Stimulated activated CD8-positive, alpha-beta memory T cell treated with anti-CD3 and anti-CD28 coated beads, Interleukin-15, amount 100 ng/mL, for 4 hours (primary cell): ENCODE measurements at regions not wholly inside any gene's neighbourhood (a gene's known extent, or its start where the extent isn't known, plus 50 kb on each side); places are given as distances from the start of the nearest gene placed in this dataset.
"Not testable (repeated sequence)": the region's sequence is repeated elsewhere in the genome, so short reads cannot be mapped to it uniquely, and the experiment has no call there.

Source experiments
- DNase-seq, 2 donors: peaks; one replicate each; pipeline ENCODE4 v3.0.0-alpha.2; 2020; ENCODE audit warnings: low read depth in 2 of 2

GRCh38 chr2:37569986-37570679 lies 101.3 kb downstream of the CDC42EP3 start:
- no peak for DNase-seq

GRCh38 chr2:37570773-37571586 lies 100.5 kb downstream of the CDC42EP3 start:
- DNase-seq, result no peak

GRCh38 chr2:37571587-37572136 lies 99.8 kb downstream of the CDC42EP3 start:
- DNase-seq, result no peak

GRCh38 chr2:37573451-37574388 lies 97.7 kb downstream of the CDC42EP3 start:
- no peak for DNase-seq

- no peak for DNase-seq
Measured at GRCh38 chr2:37575780-37576179, 95.7 kb downstream of the CDC42EP3 start.

- not testable (repeated sequence) for DNase-seq
Measured at GRCh38 chr2:37576194-37576593, 95.2 kb downstream of the CDC42EP3 start.

DNA sequence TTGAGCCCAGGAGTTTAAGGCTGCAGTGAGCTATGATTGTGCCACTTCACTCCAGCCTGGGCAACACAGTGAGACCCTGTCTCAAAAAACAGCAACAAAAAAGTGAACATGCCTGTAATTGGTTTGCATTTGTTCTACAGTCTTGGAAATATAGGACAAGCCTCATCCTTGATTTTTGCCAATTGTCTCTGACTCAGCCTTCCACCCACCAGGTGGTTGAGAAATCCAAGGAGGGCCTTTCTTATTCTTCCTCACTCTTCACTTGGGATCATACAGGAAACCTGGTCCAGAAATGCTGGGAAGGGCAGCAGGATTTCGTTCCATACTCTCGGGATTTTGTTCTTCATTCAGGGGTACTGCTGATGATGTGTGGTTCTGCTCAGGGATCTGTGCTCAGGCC lies 94.6 kb downstream of the CDC42EP3 start:
- DNase-seq, result no peak

GRCh38 chr2:37579192-37579713 lies 92.2 kb downstream of the CDC42EP3 start:
- no peak for DNase-seq

- DNase-seq, result not testable (repeated sequence)
Measured at GRCh38 chr2:37579949-37580348, 91.5 kb downstream of the CDC42EP3 start.

DNA sequence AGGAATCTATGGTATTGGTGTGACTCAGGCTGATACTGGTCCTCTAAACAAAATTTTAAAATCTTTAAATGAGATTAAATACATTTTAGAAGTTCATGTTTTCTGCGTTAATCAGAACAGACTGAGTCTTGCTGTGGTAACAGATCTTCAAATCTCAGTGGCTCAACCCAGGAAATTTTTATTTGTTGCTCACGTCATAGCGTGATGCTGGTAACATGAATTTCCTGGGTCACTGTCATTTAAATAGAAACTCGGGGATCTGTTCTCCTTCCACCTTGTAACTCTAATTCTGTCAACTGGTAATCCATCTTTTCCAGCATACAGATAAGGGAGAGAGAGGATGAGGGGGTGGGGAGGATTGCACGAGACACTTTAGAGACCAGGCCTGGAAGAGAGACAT lies 90.0 kb downstream of the CDC42EP3 start:
- DNase-seq, result no peak

GRCh38 chr2:37582481-37583220 lies 88.8 kb downstream of the CDC42EP3 start:
- DNase-seq, result no peak

GRCh38 chr2:37583402-37583801 lies 88.0 kb downstream of the CDC42EP3 start:
- DNase-seq, result no peak

GRCh38 chr2:37583867-37584266 lies 87.6 kb downstream of the CDC42EP3 start:
- DNase-seq, result no peak

DNA sequence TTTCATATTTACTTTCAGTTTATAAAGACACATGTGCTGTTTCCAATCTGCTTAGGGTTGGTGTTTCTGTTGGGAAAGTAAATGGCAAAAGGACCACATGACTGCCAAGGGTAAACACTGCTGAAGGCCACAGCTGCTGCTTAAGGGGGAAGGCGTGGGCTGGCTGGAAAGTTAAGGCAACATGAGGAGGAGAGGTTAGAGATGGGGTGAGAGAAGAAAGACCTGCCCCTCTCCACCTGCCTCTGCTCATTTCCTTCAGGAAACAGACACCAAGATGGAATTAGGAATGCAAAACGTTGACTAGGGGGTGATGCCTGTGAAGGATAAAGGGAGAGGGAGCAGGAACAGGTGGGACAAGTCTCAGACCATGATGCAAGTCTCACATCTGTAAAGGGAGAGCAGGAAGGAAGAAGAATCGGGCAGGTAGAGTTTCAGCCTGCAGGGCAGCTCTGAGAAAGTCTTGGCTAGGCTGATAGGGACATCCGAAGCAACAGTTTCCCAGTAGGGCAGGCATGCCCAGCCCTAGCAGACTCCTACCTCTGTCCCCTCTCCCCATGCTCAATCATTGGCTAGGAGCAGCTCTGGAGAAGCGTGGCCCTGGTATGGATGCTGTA lies 86.0 kb downstream of the CDC42EP3 start:
- DNase-seq, result peak; percentile 29 to 32

DNA sequence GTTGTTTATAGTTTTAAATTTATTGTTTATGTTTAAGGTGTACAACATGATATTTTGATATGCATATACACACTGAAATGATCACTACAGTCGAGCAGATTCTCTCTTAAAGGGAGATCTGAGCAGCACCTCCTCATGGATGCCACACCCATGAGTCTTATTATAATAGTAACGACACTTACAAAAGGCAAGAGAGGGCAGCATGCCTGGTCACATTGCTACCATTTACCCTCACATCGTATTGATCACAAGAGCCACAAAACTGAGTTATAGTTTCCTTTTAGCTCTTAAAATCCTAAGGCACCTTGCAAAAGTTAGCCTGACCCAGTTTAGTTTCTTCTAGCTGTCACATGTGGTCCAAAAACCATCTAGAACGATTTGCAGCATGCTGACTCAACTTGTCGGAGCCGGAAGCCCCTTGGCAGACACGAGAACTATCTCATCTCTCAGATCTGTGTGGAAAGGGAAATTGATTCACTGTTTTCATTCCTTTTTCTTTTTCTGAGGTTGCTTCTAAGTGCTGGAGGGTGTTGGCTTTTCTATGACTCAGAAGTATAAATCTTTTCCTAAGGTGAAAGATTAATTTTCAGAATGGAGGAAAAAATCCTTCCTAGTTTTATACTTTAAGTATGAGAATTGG lies 85.3 kb downstream of the CDC42EP3 start:
- DNase-seq, result peak; percentile 41 to 70

DNA sequence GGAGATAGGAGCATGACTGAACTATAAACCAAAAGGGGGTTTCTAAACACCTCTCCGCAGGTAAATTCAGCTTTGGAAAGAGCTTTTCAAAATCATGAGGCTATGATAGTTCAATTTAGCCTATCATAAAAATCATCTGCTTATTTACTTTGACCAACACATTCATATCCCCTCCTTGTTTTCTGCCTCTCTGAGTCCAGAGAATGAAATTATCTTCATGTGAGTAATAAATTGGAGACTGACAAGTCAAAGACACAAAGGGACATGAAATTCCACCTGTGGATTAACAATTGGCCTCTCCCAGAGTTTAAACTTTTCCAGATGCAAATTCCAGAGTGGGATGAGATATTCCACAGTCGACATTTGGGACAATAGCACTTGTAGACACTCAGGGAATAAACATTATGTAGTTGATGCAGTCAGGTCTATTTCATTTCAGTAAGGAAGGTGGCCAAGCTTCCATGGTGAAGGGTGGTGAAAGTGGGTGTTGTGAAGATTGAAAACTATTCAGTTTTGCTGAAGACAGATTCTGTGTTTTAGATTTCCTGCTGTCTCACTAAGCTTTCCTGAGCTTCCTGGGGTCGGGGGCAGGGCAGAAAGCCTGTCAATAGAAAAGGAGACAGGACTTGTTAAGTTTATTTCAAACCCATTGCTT lies 84.7 kb downstream of the CDC42EP3 start:
- DNase-seq, result no peak

GRCh38 chr2:37587817-37588216 lies 83.6 kb downstream of the CDC42EP3 start:
- DNase-seq, result no peak

- DNase-seq, result no peak
Measured at GRCh38 chr2:37588316-37588777, 83.1 kb downstream of the CDC42EP3 start.

GRCh38 chr2:37589298-37589697 lies 82.1 kb downstream of the CDC42EP3 start:
- DNase-seq, result no peak
